Endothelial cell of umbilical vein (primary cell): ENCODE measurements at regions not wholly inside any gene's neighbourhood (a gene's known extent, or its start where the extent isn't known, plus 50 kb on each side); places are given as distances from the start of the nearest gene placed in this dataset.

Experiments used
- BruUV-seq: library from RNA; stranded (reverse); fragments of 400-500 nt; replicated peaks from 2 replicates; lab custom pipeline; 2021; lab: Mats Ljungman, UMichigan
- CTCF ChIA-PET: fragments of 300-600, 350-600 bp; sonication (Branson Sonifier 250); formaldehyde crosslinking; loops from one replicate; lab custom pipeline; 2021; ENCODE audit warnings: antibody characterized with exemption, inconsistent platforms; lab: Charles Lee
- POLR2A ChIA-PET: fragments of 300-600, 350-600 bp; sonication (Branson Sonifier 250); formaldehyde crosslinking; loops from one replicate; lab custom pipeline; 2021; ENCODE audit warnings: antibody characterized with exemption, inconsistent platforms; lab: Charles Lee
- DNase-seq: peaks from one replicate; pipeline ENCODE4 v3.0.0-alpha.2; 2011; ENCODE audit warnings: low read depth, low spot score
- FAIRE-seq: peaks from 2 replicates; lab custom pipeline; 2011; peaks lifted over from hg19 to GRCh38; lab: Jason Lieb, UNC
- H2AFZ ChIP-seq: 2 replicates; pipeline ENCODE4 v1.6.0; 2012; ENCODE audit warnings: low read depth, low read length, control low read depth, inconsistent platforms
- H3K27ac ChIP-seq: 2 replicates; pipeline ENCODE4 v1.5.1; 2011; ENCODE audit warnings: low read depth, mild to moderate bottlenecking, control low read depth, low read length, moderate library complexity; ENCODE audit not compliant: insufficient read depth
- H3K27me3 ChIP-seq, 2 experiments: 2 replicates each; pipeline versions ENCODE4 v1.6.0 to v1.6.1; 2011; ENCODE audit warnings: low read length in 2 of 2, mixed read lengths in 1 of 2; ENCODE audit not compliant: control insufficient read depth in 2 of 2, insufficient read depth in 2 of 2
- H3K36me3 ChIP-seq, 2 experiments: 2 replicates in 1 of 2; 3 replicates in 1 of 2; pipeline ENCODE4 v1.5.1; 2011; ENCODE audit warnings: low read length in 2 of 2, mild to moderate bottlenecking in 1 of 2, moderate library complexity in 1 of 2; ENCODE audit not compliant: control insufficient read depth in 2 of 2, insufficient read depth in 2 of 2; ENCODE audit errors: extremely low read depth in 1 of 2
- H3K4me1 ChIP-seq: 3 replicates; pipeline ENCODE4 v1.5.1; 2011; ENCODE audit warnings: mild to moderate bottlenecking, low read length; ENCODE audit not compliant: control insufficient read depth, insufficient read depth; ENCODE audit errors: extremely low read depth
- H3K4me2 ChIP-seq: 2 replicates; pipeline ENCODE4 v1.6.1; 2011; ENCODE audit warnings: low read length, control low read depth, mixed read lengths; ENCODE audit not compliant: insufficient read depth
- H3K4me3 ChIP-seq, 3 experiments: fragments of 200-600 bp in 1 of 3; sonication (generic), shearing (Covaris generic) in 1 of 3; replicated peaks in 1 of 3; 2 replicates each; pipeline ENCODE4 v1.5.1; 2011 to 2016; ENCODE audit warnings: control low read depth in 3 of 3, low read length in 3 of 3, mild to moderate bottlenecking in 2 of 3, inconsistent platforms in 1 of 3, low read depth in 1 of 3, moderate library complexity in 1 of 3; ENCODE audit not compliant: insufficient read depth in 1 of 3
- H3K79me2 ChIP-seq: 2 replicates; pipeline ENCODE4 v1.6.0; 2012; ENCODE audit warnings: low read length, inconsistent platforms; ENCODE audit not compliant: control insufficient read depth, insufficient read depth
- H3K9ac ChIP-seq: replicated peaks from 2 replicates; pipeline ENCODE3; 2011; ENCODE audit warnings: low read length, control low read depth; ENCODE audit not compliant: insufficient read depth; ENCODE audit errors: extremely low read depth
- H3K9me1 ChIP-seq: replicated peaks from 3 replicates; pipeline ENCODE4 v1.6.0; 2011; ENCODE audit warnings: mild to moderate bottlenecking, low read length; ENCODE audit not compliant: control insufficient read depth, insufficient read depth; ENCODE audit errors: extremely low read depth
- H3K9me3 ChIP-seq: replicated peaks from 2 replicates; pipeline ENCODE4 v1.5.1; 2012; ENCODE audit warnings: low read length, inconsistent platforms; ENCODE audit not compliant: control insufficient read depth, insufficient read depth
- H4K20me1 ChIP-seq: replicated peaks from 2 replicates; pipeline ENCODE3; 2011; ENCODE audit warnings: mild to moderate bottlenecking, low read length; ENCODE audit not compliant: control insufficient read depth, insufficient read depth; ENCODE audit errors: extremely low read depth
- CTCF ChIP-seq, 2 donors: IDR thresholded peaks; 1 replicate in 1 of 2; 2 replicates in 1 of 2; pipeline ENCODE4 v1.5.1; 2011; ENCODE audit warnings: low read length in 2 of 2, mild to moderate bottlenecking in 2 of 2, moderate library complexity in 2 of 2, control low read depth in 1 of 2, inconsistent platforms in 1 of 2, low read depth in 1 of 2; ENCODE audit not compliant: insufficient read depth in 1 of 2; ENCODE audit errors: extremely low read depth in 1 of 2
- EZH2 ChIP-seq: IDR thresholded peaks from 2 replicates; pipeline ENCODE4 v1.6.1; 2012; ENCODE audit warnings: borderline replicate concordance, low read depth, mild to moderate bottlenecking, moderate library complexity, low read length, inconsistent platforms; ENCODE audit not compliant: severe bottlenecking
- FOS ChIP-seq: IDR thresholded peaks from 2 replicates; pipeline ENCODE4 v1.6.1; 2011; ENCODE audit warnings: mild to moderate bottlenecking, low read length, moderate library complexity, borderline replicate concordance; ENCODE audit not compliant: insufficient read depth
- GATA2 ChIP-seq: IDR thresholded peaks from 2 replicates; pipeline ENCODE4 v1.7.0; 2011; ENCODE audit warnings: low read depth, mild to moderate bottlenecking, moderate library complexity, mixed read lengths, low read length; ENCODE audit not compliant: insufficient read length, insufficient read depth
- JUN ChIP-seq: IDR thresholded peaks from 2 replicates; pipeline ENCODE4 v1.6.1; 2011; ENCODE audit warnings: borderline replicate concordance, low read depth; ENCODE audit not compliant: insufficient read length, insufficient read depth
- MAX ChIP-seq: IDR thresholded peaks from 2 replicates; pipeline ENCODE4 v1.6.1; 2011; ENCODE audit not compliant: insufficient read depth, insufficient read length
- MYC ChIP-seq: IDR thresholded peaks from one replicate; pipeline ENCODE4 v1.6.1; 2011; ENCODE audit warnings: mild to moderate bottlenecking, low read depth, low read length
- POLR2A ChIP-seq: IDR thresholded peaks from 2 replicates; pipeline ENCODE4 v1.6.1; 2012; ENCODE audit warnings: low read depth, mild to moderate bottlenecking, control low read depth, low read length
- POLR2AphosphoS5 ChIP-seq: IDR thresholded peaks from 2 replicates; pipeline ENCODE4 v1.6.1; 2012; ENCODE audit warnings: low read depth, mild to moderate bottlenecking, control low read depth, low read length, moderate library complexity; ENCODE audit not compliant: insufficient read depth
- dilution Hi-C: fragments of 300-500 bp; cut with MboI; formaldehyde crosslinking; loops from one replicate; pipeline ENCODE4 v1.15.0; 2019; ENCODE audit warnings: low sequenced_read_pairs; ENCODE audit not compliant: extremely low pct_ligation_motif_present
- intact Hi-C: fragments of 100-400 bp; cut with micrococcal nuclease; formaldehyde crosslinking; loops from one replicate; pipeline ENCODE4 v1.10.0; 2022

- peaks cover 0 to 4% of the 10 kb centered on the region in 2 experiments for H3K27me3 ChIP-seq
Observed at GRCh38 chr3:189108067-189108466, 63.7 kb upstream of the TPRG1 start.

More at GRCh38 chr3:189108067-189108466, 63.7 kb upstream of the TPRG1 start:
- POLR2A ChIA-PET, result no interaction called here
- H3K36me3 ChIP-seq, result no peaks in the 10 kb centered on the region
- no peak overlapping the region for H3K4me3 ChIP-seq
- no TSS peak for BruUV-seq
- H3K9me1 ChIP-seq, result no peaks in the 10 kb centered on the region
- no peaks in the 10 kb centered on the region for H3K4me1 ChIP-seq
- CTCF ChIA-PET, result no interaction called here
- no peak for DNase-seq
- H3K79me2 ChIP-seq, result no peaks in the 10 kb centered on the region
- no peak overlapping the region for H2AFZ ChIP-seq
- H3K9ac ChIP-seq, result no peak overlapping the region
- H3K27ac ChIP-seq, result no peak overlapping the region
- dilution Hi-C loops, result no loop called here
- no peaks in the 10 kb centered on the region for H3K9me3 ChIP-seq
- no peaks in the 10 kb centered on the region for H4K20me1 ChIP-seq
- TF ChIP-seq EZH2, result no peak
- TF ChIP-seq GATA2, result no peak
- no peak for TF ChIP-seq POLR2AphosphoS5
- no peak for TF ChIP-seq POLR2A
- TF ChIP-seq JUN, result no peak
- TF ChIP-seq MYC, result no peak
- TF ChIP-seq FOS, result no peak
- no peak for TF ChIP-seq MAX
- no peak for TF ChIP-seq CTCF (IDR thresholded peaks at IDR 0.05; ENCODE audit: extremely low read depth in 1 of 2, insufficient read depth in 1 of 2, low read depth in 1 of 2, low read length in 2 of 2)
- no peak for FAIRE-seq
- intact Hi-C loops, result no loop called here
- no peak overlapping the region for H3K4me2 ChIP-seq
